SKM-1 treated with dmso at 0.1 percent for 144 hours (cell line): ENCODE measurements at regions not wholly inside any gene's neighbourhood (a gene's known extent, or its start where the extent isn't known, plus 50 kb on each side); places are given as distances from the start of the nearest gene placed in this dataset.
"Not testable (repeated sequence)": the region's sequence is repeated elsewhere in the genome, so short reads cannot be mapped to it uniquely, and the experiment has no call there.

Source experiments
- DNase-seq: peaks from one replicate; lab custom pipeline; 2025; ENCODE audit not compliant: unreplicated experiment; lab: John Stamatoyannopoulos, UW

DNA sequence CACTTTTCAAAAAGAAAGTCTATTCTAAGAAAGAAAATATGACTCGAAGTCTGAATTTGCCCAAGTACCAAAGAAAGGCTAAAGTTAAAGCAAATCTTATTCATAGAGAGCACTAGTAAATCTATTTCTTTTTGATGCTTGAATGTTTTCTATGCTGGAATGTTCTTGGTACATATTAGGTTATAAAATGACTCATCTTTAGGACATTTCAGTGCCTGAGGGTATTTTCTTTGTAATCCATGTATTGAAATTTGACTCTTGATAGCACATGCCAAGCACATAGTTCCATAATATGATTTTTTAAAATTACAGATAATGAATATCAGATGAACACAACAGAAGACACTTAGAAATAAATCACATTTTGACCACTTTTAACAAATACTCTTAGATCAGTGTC is 232.8 kb downstream of the TRIML1 start:
- no peak for DNase-seq

GRCh38 chr4:188372829-188373228 is 233.6 kb downstream of the TRIML1 start:
- no peak for DNase-seq

DNA sequence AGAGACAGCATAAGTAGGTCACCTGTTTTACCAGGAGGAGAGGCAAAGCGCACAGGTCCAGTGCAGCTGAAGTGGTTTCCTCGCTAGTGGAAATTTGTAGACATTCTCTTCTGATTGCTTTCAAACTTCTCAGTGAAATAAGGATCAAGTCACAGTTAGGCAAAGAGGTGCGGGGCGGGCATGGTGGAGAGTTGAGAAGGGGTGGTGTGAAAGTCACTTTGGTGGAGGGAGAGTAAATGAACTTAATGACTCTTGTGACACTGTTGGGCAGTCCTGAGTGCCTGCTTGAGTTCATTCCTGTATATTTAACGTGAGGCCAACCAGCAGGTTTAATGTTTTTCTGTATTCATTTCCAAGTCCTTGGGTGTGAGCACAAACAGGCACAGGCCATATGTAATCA is 235.6 kb downstream of the TRIML1 start:
- no peak for DNase-seq

GRCh38 chr4:188377816-188378215 is 238.6 kb downstream of the TRIML1 start:
- DNase-seq: no peak

DNA sequence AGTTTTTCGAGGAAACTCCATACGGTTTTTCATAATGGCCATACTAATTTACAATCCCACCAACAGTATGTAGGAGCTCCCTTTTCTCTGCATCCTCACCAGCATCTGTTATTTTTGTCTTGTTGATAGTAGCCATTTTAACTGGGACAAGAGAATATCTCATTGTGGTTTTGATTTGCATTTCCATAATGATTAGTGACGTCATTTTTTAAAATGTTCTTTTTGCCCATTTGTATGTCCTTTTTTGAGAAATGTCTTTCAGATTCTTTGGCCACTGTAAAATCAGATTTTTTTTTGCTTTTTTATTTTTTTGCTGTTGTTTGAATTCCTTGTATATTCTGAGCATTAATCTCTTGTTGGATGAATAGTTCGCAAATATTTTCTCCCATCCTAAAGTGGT is 243.9 kb downstream of the TRIML1 start:
- DNase-seq: no peak

DNA sequence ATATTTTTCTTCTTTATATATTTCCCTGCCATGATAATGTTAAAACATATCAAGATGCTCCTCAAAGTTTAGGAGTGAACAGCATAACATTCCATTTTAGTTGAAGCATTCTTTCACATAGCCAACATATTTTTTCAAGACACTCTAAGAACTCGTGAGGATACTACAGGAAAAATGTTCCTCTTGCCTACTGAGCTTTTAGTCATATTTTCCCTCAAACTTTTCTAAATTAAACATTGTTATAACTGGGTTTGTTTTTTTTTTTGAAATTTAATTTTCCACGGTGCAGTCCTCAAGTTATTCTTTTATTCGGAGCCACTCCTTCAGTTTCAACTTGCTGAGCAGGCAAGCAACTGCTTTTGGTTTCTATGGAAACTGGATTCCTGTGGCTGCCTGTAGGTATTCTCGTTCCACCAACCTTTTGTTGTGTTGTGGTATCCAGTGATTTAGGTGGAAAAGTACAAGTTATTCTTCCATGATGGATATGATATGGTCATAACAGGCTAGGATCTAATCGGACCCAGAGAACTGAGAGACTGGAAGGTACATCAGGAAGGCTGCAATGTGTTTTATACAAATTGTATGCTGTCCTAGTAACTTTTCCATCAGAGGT is 248.0 kb downstream of the TRIML1 start:
- no peak for DNase-seq

DNA sequence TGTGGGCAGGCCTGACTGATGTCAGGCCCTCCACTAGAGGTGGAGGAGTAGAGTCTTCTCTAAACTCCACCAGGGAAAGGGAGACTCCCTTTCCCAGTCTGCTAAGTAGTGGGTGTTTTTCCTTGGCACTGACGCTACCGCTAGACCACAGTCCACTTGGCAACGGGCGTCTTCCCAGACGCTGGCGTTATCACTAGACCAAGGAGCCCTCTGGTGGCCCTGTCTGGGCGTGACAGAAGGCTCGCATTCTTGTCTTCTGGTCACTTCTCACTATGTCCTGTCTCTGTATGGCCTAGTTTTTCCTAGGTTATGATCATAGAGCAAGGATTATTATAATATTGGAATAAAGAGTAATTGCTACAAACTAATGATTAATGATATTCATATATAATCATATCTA is 252.1 kb downstream of the TRIML1 start:
- DNase-seq: not testable (repeated sequence)

- DNase-seq: no peak
These were observed 256.8 kb downstream of the TRIML1 start for GRCh38 chr4:188396037-188396436.

DNA sequence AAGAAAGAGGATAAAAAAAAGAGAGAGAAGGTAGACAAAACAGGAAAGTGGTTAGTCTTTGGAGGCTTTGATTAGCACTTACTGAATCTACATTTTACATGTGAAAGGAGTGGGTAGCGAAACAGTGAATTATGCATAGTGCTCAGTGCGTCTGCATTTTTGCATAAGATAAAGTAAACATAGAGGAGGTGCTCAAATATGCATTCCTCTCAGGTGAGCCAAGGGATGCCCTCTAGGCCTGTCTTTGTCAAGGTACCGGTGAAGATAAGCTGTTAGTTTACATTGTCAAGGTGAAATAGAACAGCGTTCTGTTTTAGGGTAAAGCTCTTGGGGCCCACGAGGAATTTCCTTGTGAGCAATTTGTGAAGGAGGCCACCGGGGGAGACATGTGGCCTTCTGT is 260.6 kb downstream of the TRIML1 start:
- DNase-seq: no peak

GRCh38 chr4:188400451-188400850 is 261.2 kb downstream of the TRIML1 start:
- no peak for DNase-seq

DNA sequence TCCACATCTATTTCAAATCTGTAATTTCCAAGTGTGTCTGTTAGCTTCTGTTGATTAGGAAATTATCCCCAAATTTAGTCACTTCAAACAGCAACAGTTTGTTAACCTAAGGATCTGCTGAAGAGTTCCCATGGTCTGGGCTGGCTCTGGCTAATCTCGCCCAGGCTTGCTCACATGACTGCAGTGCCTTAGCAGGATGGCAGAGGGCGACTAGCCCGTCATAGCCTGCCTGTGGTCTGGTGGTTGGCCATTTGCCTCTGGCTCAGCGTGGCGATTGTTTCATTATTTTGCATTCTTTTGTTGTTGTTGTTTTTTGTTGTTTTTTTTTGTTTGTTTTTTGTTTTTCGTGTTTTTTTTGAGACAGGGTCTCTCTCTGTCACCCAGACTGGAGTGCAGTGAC is 264.0 kb downstream of the TRIML1 start:
- no peak for DNase-seq

DNA sequence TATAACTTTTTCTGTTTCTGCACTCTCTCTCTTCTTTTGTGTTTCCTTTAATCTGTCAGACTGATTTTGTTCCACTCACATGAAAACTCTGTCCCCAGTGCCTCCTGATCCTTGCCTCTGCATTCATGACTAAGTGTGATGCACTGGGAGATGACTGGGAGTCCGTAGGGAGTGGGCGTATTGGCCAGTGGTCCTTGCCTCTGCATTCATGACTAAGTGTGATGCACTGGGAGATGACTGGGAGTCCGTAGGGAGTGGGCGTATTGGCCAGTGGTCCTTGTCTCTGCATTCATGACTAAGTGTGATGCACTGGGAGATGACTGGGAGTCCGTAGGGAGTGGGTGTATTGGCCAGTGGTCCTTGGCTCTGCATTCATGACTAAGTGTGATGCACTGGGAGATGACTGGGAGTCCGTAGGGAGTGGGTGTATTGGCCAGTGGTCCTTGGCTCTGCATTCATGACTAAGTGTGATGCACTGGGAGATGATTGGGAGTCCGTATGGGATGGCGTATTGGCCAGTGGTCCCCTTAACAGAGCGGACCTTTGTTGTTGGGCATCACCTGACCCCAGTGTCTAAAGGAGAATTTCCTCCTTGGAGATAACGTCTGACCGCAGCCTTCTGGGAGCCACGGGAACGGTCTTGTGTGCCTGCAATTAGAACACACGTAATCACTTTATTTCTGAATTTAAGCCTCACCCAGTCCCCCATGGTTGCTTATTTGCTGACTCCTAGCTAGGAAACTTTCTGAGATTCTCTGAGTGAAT is 266.0 kb downstream of the TRIML1 start:
- not testable (repeated sequence) for DNase-seq

DNA sequence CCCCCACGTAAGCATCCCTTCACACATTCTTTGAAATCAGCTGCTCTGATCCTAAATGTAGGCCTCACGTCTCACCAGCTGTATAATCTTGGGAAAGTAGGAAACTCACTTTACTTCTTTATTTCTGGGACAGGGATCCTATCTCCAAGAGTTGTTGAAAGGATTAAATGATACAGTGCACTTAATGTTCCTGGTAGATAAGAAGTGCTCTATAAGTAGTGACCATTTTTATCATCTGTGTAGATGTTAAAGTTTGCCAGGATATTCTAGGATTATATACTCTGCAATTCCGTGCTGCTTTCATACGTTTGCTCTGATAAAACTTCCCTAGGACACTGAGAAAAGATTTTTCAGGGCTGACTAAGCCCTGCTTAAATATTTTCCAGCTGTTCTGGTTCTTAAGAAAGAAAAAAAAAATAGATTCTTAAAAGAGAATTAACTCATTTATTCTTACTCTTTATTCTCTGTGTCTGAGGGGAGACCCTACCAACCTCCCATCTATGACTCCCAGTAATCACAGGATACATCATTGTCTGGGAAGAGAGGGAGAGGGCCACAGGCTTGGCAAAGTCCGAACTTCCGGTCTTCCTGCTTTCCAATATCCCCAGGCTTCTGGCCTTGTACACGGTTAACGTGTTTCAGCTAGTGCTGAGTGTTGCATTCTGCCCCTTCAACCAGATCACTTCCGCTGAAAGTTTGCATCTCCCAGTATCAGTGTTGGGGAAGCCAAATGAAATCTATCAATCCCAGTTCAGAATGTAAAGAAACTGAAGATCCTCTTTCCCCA is 269.2 kb downstream of the TRIML1 start:
- DNase-seq: no peak

GRCh38 chr4:188409851-188410250 is 270.6 kb downstream of the TRIML1 start:
- DNase-seq: no peak

- DNase-seq: no peak
These were observed 272.6 kb downstream of the TRIML1 start for GRCh38 chr4:188411805-188412204.

DNA sequence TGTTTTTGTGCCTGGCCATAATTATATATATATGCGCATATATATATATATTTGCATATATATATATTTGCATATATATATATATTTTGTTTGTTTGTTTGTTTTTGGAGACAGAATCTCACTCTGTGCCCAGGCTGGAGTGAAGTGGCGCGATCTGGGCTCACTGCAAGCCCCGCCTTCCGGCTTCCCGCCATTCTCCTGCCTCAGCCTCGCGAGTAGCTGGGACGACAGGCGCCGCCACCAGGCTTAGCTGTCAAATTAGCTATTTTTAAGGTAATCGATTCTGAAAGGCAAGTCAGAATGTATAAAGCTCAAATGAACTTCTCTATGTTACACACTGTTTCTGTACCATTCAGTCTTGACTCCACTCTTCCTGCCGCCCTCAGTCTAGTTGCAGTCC is 273.3 kb downstream of the TRIML1 start:
- no peak for DNase-seq

- DNase-seq: no peak
These were observed 275.2 kb downstream of the TRIML1 start for GRCh38 chr4:188414441-188414840.

DNA sequence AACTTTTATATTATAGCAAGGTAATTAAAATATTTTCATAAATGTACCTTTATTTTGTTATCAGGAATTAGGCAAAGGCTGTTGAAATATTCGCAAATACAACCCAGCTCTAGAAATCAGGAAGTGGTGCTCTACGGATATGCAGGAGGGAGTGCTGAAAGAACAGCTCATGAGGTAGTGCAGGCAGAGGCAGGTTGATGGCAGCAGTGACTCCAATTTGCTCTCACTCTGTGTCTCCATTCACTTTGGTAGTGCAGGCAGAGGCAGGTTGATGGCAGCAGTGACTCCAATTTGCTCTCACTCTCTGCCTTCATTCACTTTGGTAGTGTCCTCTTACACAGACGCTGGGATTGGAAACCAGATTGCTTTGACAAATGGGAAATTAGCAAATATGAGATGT is 277.9 kb downstream of the TRIML1 start:
- DNase-seq: no peak

- DNase-seq: no peak
These were observed 283.8 kb downstream of the TRIML1 start for GRCh38 chr4:188423039-188423438.

DNA sequence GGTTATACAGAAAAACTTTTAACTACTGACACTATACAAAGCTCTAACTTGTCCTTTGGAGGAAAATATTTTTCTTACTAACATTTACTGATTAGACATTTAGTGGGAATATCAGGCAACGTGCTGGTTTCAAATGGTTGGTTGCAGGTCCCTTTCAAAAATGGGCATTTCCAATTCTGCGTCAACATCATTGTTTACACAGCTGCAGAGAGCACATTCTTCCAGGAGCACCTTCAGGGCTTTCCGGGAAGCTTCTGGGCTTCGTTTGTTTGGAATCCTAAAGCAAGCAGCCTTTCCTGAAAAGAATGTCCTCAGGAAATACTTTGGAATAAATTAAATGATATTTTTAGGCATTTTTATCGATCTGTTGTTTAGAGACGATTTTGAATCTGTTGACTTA is 289.7 kb downstream of the TRIML1 start:
- DNase-seq: no peak

DNA sequence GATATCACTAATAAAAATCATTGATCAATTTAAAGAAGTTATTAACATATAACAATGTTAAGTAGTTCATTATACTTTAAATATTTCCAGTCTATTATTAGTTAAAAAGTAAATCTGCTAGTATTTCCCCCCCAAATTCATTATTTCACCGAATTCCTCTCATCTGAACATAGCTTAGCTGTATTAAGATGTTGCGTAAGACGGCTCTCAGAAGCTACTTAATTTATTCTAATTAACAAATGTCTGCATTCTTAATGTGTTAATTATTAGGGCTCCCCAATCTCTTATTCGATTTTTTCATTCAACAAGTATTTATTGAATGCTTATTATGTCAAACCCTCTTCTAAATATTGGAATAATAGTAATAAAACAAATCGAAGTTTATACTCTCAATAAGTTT is 290.7 kb downstream of the TRIML1 start:
- no peak for DNase-seq

- DNase-seq: no peak
These were observed 291.1 kb downstream of the TRIML1 start for GRCh38 chr4:188430384-188430783.
